Loucy (cell line): ENCODE measurements at regions not wholly inside any gene's neighbourhood (a gene's known extent, or its start where the extent isn't known, plus 50 kb on each side); places are given as distances from the start of the nearest gene placed in this dataset.

Experiments
- CTCF ChIP-seq: fragments of 200-600 bp; sonication (generic); conservative IDR thresholded peaks from 2 replicates; pipeline ENCODE4 v1.5.1; 2014; ENCODE audit warnings: mild to moderate bottlenecking, antibody characterized with exemption, low read length
- EZH2phosphoT487 ChIP-seq: fragments of 200-600 bp; IDR thresholded peaks from 2 replicates; pipeline ENCODE4 v1.6.1; 2018; ENCODE audit warnings: antibody characterized with exemption, mild to moderate bottlenecking, moderate library complexity, borderline replicate concordance

- no peak for TF ChIP-seq CTCF
- no peak for TF ChIP-seq EZH2phosphoT487
These were observed 106.5 kb upstream of the HAPLN1 start for GRCh38 chr5:83827111-83827557.
